Upper lobe of left lung (tissue), 6 donors: ENCODE measurements at regions not wholly inside any gene's neighbourhood (a gene's known extent, or its start where the extent isn't known, plus 50 kb on each side); places are given as distances from the start of the nearest gene placed in this dataset.

Experiments used
- ATAC-seq, 2 donors: fragments of 200-7000 bp; cut with Tn5 transposase; one replicate each; pipeline ENCODE4 v1.9.1; 2022; ENCODE audit warnings: mild to moderate bottlenecking in 2 of 2, moderate library complexity in 2 of 2; ENCODE audit not compliant: low FRiP score in 2 of 2
- DNase-seq, 2 donors: peaks; one replicate each; pipeline ENCODE4 v3.0.0-alpha.2; 2019 to 2020
- H3K27ac ChIP-seq, 4 donors: fragments of 200-600 bp; sonication (generic); one replicate each; pipeline ENCODE4 v1.5.1; 2016 to 2019
- H3K27me3 ChIP-seq, 4 donors: fragments of 200-600 bp; sonication (generic); one replicate each; pipeline ENCODE4 v1.5.1; 2017 to 2019
- H3K36me3 ChIP-seq, 4 donors: fragments of 200-600 bp; sonication (generic); one replicate each; pipeline ENCODE4 v1.5.1; 2016 to 2019
- H3K4me1 ChIP-seq, 4 donors: fragments of 200-600 bp; sonication (generic); one replicate each; pipeline ENCODE4 v1.5.1; 2018 to 2019
- H3K4me3 ChIP-seq, 4 donors: fragments of 200-600 bp; sonication (generic); one replicate each; pipeline ENCODE4 v1.5.1; 2017 to 2019; ENCODE audit warnings: mild to moderate bottlenecking in 2 of 4, moderate library complexity in 1 of 4
- H3K9me3 ChIP-seq, 4 donors: fragments of 200-600 bp; sonication (generic); one replicate each; pipeline ENCODE4 v1.5.1; 2018 to 2019
- EP300 ChIP-seq, 4 donors: sonication (generic); formaldehyde crosslinking; IDR thresholded peaks; one replicate each; pipeline ENCODE4 v1.5.1; 2017; ENCODE audit warnings: antibody characterized with exemption in 4 of 4, control low read depth in 2 of 4
- POLR2A ChIP-seq, 4 donors: fragments of 450-650 bp; IDR thresholded peaks; one replicate each; pipeline ENCODE4 v1.5.1; 2016 to 2017; ENCODE audit warnings: antibody characterized with exemption in 4 of 4, mild to moderate bottlenecking in 2 of 4
- POLR2AphosphoS5 ChIP-seq, 2 donors: sonication (generic); formaldehyde crosslinking; IDR thresholded peaks; one replicate each; pipeline ENCODE4 v1.5.1; 2017; ENCODE audit warnings: antibody characterized with exemption in 2 of 2
- WGBS, 2 donors: methylation state at CpG; one replicate each; pipeline ENCODE4 v1.1.5; 2017 to 2018; 5-methylcytosine and 5-hydroxymethylcytosine counted together
- TF ChIP-seq, protein P1 (sequence below), 6 experiments: fragments of 450-650 bp in 4 of 6; fragments of 200-600 bp in 2 of 6; sonication (generic) in 2 of 6; IDR thresholded peaks; one replicate each; pipeline ENCODE4 v1.5.1; 2016 to 2019; ENCODE audit warnings: antibody characterized with exemption in 6 of 6
- donor health status: DM: no; HTN: no; CAD: no; lungs with moderate emphysema.
- donor health status: DM: no; HTN: yes; CAD: no; lungs with severe emphysema.

DNA sequence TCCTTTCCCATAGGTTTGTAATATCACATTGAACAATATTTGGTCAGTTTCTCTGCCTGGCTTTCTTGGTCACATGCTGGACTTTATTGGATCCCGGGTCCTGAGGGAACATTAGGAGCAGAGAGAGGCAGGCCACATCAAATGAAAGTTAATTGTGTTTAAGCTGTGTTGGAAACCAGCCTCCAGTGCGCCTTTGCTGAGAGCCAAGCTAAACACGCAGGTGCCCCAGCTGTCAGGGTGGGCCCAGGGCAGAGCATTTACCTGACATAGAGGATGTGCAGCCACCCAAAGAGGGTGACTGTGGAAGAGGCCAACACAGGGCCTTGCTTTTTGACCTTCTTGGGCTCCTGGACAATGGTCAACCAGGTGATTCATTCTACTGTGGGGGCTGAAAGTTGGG lies 149.3 kb downstream of the EBLN2 start:
- no peaks in the 10 kb centered on the region for H3K9me3 ChIP-seq
- no peaks in the 10 kb centered on the region for H3K4me1 ChIP-seq
- no peak for DNase-seq
- H3K36me3 ChIP-seq, result no peaks in the 10 kb centered on the region
- no peak overlapping the region for H3K4me3 ChIP-seq
- ATAC-seq, result no peak
- no peak overlapping the region for H3K27ac ChIP-seq
- WGBS, 2 donors, result 77 to 91% methylated on average over 3 of the region's 3 CpGs
- TF ChIP-seq POLR2A (IDR thresholded peaks at IDR 0.05) (no peak), EP300 (IDR thresholded peaks at IDR 0.05) (no peak), POLR2AphosphoS5 (IDR thresholded peaks at IDR 0.05) (no peak)
- TF ChIP-seq, protein P1, sequence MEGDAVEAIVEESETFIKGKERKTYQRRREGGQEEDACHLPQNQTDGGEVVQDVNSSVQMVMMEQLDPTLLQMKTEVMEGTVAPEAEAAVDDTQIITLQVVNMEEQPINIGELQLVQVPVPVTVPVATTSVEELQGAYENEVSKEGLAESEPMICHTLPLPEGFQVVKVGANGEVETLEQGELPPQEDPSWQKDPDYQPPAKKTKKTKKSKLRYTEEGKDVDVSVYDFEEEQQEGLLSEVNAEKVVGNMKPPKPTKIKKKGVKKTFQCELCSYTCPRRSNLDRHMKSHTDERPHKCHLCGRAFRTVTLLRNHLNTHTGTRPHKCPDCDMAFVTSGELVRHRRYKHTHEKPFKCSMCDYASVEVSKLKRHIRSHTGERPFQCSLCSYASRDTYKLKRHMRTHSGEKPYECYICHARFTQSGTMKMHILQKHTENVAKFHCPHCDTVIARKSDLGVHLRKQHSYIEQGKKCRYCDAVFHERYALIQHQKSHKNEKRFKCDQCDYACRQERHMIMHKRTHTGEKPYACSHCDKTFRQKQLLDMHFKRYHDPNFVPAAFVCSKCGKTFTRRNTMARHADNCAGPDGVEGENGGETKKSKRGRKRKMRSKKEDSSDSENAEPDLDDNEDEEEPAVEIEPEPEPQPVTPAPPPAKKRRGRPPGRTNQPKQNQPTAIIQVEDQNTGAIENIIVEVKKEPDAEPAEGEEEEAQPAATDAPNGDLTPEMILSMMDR (IDR thresholded peaks at IDR 0.05), result no peak
- H3K27me3 ChIP-seq, result no peaks in the 10 kb centered on the region

DNA sequence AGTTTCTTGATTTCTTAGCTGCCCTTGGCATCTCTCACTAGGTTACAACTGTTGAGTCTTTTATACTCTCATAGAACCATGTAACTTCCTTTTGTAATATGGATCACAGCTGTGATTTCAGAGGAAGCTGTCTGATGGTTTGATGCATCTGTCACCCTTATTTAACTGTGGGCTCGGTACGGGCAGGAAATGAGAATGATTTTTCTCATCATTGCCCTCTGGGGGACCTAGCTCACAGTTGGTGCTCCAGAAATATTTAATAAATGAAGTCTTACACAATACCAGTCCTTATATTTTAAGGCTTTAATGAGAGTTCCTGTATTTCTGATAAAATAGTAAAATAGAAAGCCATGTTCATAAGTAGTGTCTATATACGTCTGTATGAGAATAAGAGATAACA lies 151.2 kb downstream of the EBLN2 start:
- TF ChIP-seq POLR2A (IDR thresholded peaks at IDR 0.05), result no peak
- TF ChIP-seq, protein P1 (IDR thresholded peaks at IDR 0.05), result no peak
- no peak for TF ChIP-seq POLR2AphosphoS5 (IDR thresholded peaks at IDR 0.05)
- TF ChIP-seq EP300 (IDR thresholded peaks at IDR 0.05), result no peak
- WGBS, 2 donors, result 52 to 60% methylated on average over 3 of the region's 3 CpGs
- H3K27me3 ChIP-seq, result no peaks in the 10 kb centered on the region
- ATAC-seq (no peak), DNase-seq (no peak)
- no peaks in the 10 kb centered on the region for H3K4me1 ChIP-seq
- no peaks in the 10 kb centered on the region for H3K36me3 ChIP-seq
- no peak overlapping the region for H3K4me3 ChIP-seq
- H3K27ac ChIP-seq, result no peak overlapping the region
- no peaks in the 10 kb centered on the region for H3K9me3 ChIP-seq

DNA sequence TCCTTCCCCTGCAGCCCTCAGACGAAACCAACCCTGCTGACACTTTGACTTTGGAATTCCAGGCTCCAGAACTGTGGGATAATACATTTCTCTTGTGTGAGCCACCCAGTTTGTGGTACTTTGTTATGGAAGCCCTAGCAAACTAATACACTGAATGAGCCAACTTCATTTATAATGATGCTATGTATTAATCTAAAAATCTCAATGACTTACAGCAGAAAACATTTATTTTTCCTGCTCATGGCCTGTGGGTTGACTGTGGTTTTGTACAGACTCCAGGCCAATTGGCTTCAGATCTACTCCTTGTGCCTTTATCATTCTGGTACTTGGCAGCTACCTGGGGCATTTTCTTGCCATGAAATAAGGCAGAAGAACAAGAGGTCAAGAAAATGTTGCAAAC lies 152.4 kb downstream of the EBLN2 start:
- Histone ChIP-seq H3K27ac (no peak overlapping the region), H3K4me1 (no peaks in the 10 kb centered on the region), H3K9me3 (no peaks in the 10 kb centered on the region), H3K27me3 (no peaks in the 10 kb centered on the region), H3K36me3 (no peaks in the 10 kb centered on the region), H3K4me3 (no peak overlapping the region)
- no peak for DNase-seq
- ATAC-seq, result peak in 1 of 2 donors; percentile 28
- no peak for TF ChIP-seq POLR2A (IDR thresholded peaks at IDR 0.05)
- no peak for TF ChIP-seq EP300 (IDR thresholded peaks at IDR 0.05)
- TF ChIP-seq, protein P1 (IDR thresholded peaks at IDR 0.05), result no peak
- no peak for TF ChIP-seq POLR2AphosphoS5 (IDR thresholded peaks at IDR 0.05)
- 82 to 95% methylated on average over 1 of the region's 1 CpG for WGBS, 2 donors

DNA sequence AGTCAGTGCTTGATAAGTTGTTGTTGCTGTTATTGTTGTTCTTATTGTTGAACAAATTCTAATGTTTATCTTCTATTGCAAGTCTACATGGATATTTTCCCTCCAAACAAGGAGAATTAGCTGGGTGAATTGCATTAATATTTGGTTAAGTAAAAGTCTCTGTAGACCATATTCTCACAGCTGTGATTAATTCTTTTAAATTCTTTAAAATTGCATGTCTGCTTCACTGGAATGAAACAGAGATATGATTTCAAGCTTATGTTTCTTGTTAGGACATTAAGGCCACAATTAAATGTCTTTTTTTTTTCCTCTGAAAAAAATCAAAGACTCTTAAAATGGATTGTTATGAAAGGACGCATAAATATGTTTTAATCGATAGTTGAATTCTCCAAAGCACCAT lies 153.4 kb downstream of the EBLN2 start:
- DNase-seq (no peak), ATAC-seq (no peak)
- WGBS, 2 donors, result 89 to 90% methylated on average over 2 of the region's 2 CpGs
- Histone ChIP-seq H3K4me1 (no peaks in the 10 kb centered on the region), H3K36me3 (no peaks in the 10 kb centered on the region), H3K9me3 (no peaks in the 10 kb centered on the region), H3K27me3 (no peaks in the 10 kb centered on the region), H3K27ac (no peak overlapping the region), H3K4me3 (no peak overlapping the region)
- TF ChIP-seq POLR2AphosphoS5 (IDR thresholded peaks at IDR 0.05), result no peak
- TF ChIP-seq, protein P1 (IDR thresholded peaks at IDR 0.05), result no peak
- no peak for TF ChIP-seq POLR2A (IDR thresholded peaks at IDR 0.05)
- no peak for TF ChIP-seq EP300 (IDR thresholded peaks at IDR 0.05)

DNA sequence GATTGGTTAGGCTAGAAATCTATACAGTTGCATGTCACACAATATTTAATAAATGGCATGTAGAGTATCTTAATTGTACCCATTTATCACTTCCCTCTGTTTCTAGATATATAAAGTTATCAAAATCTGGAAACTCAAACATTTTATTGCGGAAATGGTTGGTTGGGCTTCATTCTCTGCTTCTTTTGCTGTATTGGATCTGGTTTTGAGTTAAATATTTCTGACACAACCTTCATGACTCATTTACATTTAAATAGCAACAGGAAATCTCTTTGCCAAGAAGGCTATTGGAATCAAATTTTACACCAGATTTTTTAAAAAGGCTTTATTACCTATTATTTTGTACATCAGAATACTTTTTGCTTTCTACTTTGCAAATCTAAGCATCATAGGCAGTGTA lies 153.8 kb downstream of the EBLN2 start:
- Histone ChIP-seq H3K4me3 (no peak overlapping the region), H3K27me3 (no peaks in the 10 kb centered on the region), H3K36me3 (no peaks in the 10 kb centered on the region), H3K4me1 (no peaks in the 10 kb centered on the region), H3K27ac (no peak overlapping the region), H3K9me3 (no peaks in the 10 kb centered on the region)
- DNase-seq (no peak), ATAC-seq (no peak)
- WGBS, 2 donors, result 80 to 89% methylated on average over 1 of the region's 1 CpG
- TF ChIP-seq POLR2A (IDR thresholded peaks at IDR 0.05), result no peak
